ENCODE measurements at regions not wholly inside any gene's neighbourhood (a gene's known extent, or its start where the extent isn't known, plus 50 kb on each side); places are given as distances from the start of the nearest gene placed in this dataset.

GRCh38 chr18:51907687-51908597 is 432.1 kb upstream of the DCC start:
- Histone ChIP-seq H2BK15ac (ENCODE audit: low read depth, low read length) (no peak overlapping the region), H2BK120ac (ENCODE audit: low read depth, low read length, poor library complexity, severe bottlenecking) (no peak overlapping the region), H3K23ac (ENCODE audit: insufficient read length, low read depth, low read length) (no peak overlapping the region), H3K23me2 (ENCODE audit: insufficient read length, low read depth, low read length, poor library complexity, severe bottlenecking) (no peaks in the 10 kb centered on the region), H4K5ac (ENCODE audit: insufficient read length, low read depth, low read length) (no peak overlapping the region), H2AK5ac (ENCODE audit: insufficient read length, low read length) (no peak overlapping the region), H3K27ac (ENCODE audit: insufficient read length, low read depth, low read length) (no peak overlapping the region), H4K20me1 (ENCODE audit: control insufficient read depth, insufficient read depth, insufficient read length) (no peaks in the 10 kb centered on the region), H2BK12ac (ENCODE audit: insufficient read length, low read depth, low read length) (no peak overlapping the region), H3K9me3 (ENCODE audit: control insufficient read depth, low read depth, low read length) (no peaks in the 10 kb centered on the region), H3K79me2 (ENCODE audit: insufficient read depth, low read length) (no peaks in the 10 kb centered on the region), H2BK20ac (ENCODE audit: low read depth, low read length, poor library complexity, severe bottlenecking) (no peak overlapping the region), H3K14ac (ENCODE audit: insufficient read depth, low read length) (no peak overlapping the region), H3K4me2 (ENCODE audit: insufficient read depth, insufficient read length, low read length) (no peak overlapping the region), H2AFZ (ENCODE audit: low read length) (no peak overlapping the region), H4K8ac (replicated peaks; ENCODE audit: insufficient read length, low read depth, low read length) (no peak overlapping the region), H3K18ac (ENCODE audit: insufficient read length, low read depth, low read length) (no peak overlapping the region), H3K56ac (ENCODE audit: insufficient read length, low read depth, low read length) (no peak overlapping the region), H3K9ac (ENCODE audit: extremely low read depth, insufficient read length, low read length) (no peak overlapping the region), H3K79me1 (ENCODE audit: insufficient read depth, low read depth, low read length, poor library complexity, severe bottlenecking) (no peaks in the 10 kb centered on the region), H4K91ac (ENCODE audit: insufficient read length, low read depth, low read length) (no peak overlapping the region), H3K4me1 (ENCODE audit: insufficient read depth, low read length) (no peaks in the 10 kb centered on the region), H3K4ac (ENCODE audit: low read depth, low read length) (no peak overlapping the region), H3T11ph (ENCODE audit: low read length) (no peak overlapping the region), H2BK5ac (ENCODE audit: insufficient read length, low read length) (no peak overlapping the region), H3K27me3 (ENCODE audit: insufficient read depth, low read length) (no peaks in the 10 kb centered on the region)
- no peak for DNase-seq
- no peaks in the 10 kb centered on the region for H3K27me3 Mint-ChIP-seq (ENCODE audit: low read depth)
- no peaks in the 10 kb centered on the region for H3K9me3 Mint-ChIP-seq
- H3K4me1 Mint-ChIP-seq: no peaks in the 10 kb centered on the region
- no peak overlapping the region for H3K27ac Mint-ChIP-seq
- H3K36me3 Mint-ChIP-seq (ENCODE audit: insufficient read depth in 1 of 3, low read depth in 3 of 3): no peaks in the 10 kb centered on the region
- TF ChIP-seq CTCF (conservative IDR thresholded peaks at IDR 0.05): no peak
- WGBS (ENCODE audit: extremely low coverage, insufficient read length, low lambda C conversion rate): no CpG with 5 or more reads among the region's 7 CpGs
- H3K4me3 Mint-ChIP-seq: no peak overlapping the region
